Breast epithelium (tissue), 4 donors: ENCODE measurements at regions not wholly inside any gene's neighbourhood (a gene's known extent, or its start where the extent isn't known, plus 50 kb on each side); places are given as distances from the start of the nearest gene placed in this dataset.

Source experiments
- DNase-seq, 2 donors: peaks; one replicate each; pipeline ENCODE4 v3.0.0-alpha.2; 2019; ENCODE audit warnings: low spot score in 2 of 2
- H3K27ac ChIP-seq, 2 donors: fragments of 200-600 bp; sonication (generic) in 1 of 2; one replicate each; pipeline ENCODE4 v1.5.1; 2016 to 2019; ENCODE audit warnings: mild to moderate bottlenecking in 1 of 2
- H3K27me3 ChIP-seq, 2 donors: fragments of 200-600 bp; sonication (generic) in 1 of 2; one replicate each; pipeline versions ENCODE4 v1.5.1 to v1.6.0; 2017 to 2019; ENCODE audit warnings: control low read depth in 1 of 2, mild to moderate bottlenecking in 1 of 2
- H3K36me3 ChIP-seq: fragments of 200-600 bp; one replicate; pipeline ENCODE4 v1.5.1; 2019
- H3K4me1 ChIP-seq, 2 donors: fragments of 200-600 bp; sonication (generic); one replicate each; pipeline ENCODE4 v1.5.1; 2016 to 2019; ENCODE audit warnings: control low read depth in 1 of 2
- H3K4me3 ChIP-seq, 3 donors: fragments of 200-600 bp; sonication (generic); 1 replicate in 2 of 3; 2 replicates in 1 of 3; pipeline ENCODE4 v1.5.1; 2016 to 2019; ENCODE audit warnings: mild to moderate bottlenecking in 3 of 3, moderate library complexity in 2 of 3
- H3K9me3 ChIP-seq, 2 donors: fragments of 200-600 bp; sonication (generic) in 1 of 2; one replicate each; pipeline ENCODE4 v1.5.1; 2016 to 2019; ENCODE audit warnings: control low read depth in 1 of 2
- CTCF ChIP-seq, 3 donors: fragments of 450-650 bp; IDR thresholded peaks; one replicate each; pipeline ENCODE4 v1.5.1; 2016 to 2017; ENCODE audit warnings: antibody characterized with exemption in 3 of 3, mild to moderate bottlenecking in 3 of 3, moderate library complexity in 3 of 3
- POLR2A ChIP-seq: fragments of 450-650 bp; IDR thresholded peaks from one replicate; pipeline ENCODE4 v1.6.1; 2016; ENCODE audit warnings: antibody characterized with exemption, mild to moderate bottlenecking, moderate library complexity
- POLR2AphosphoS5 ChIP-seq, 3 donors: sonication (generic); formaldehyde crosslinking; IDR thresholded peaks; one replicate each; pipeline ENCODE4 v1.6.1; 2017; ENCODE audit warnings: antibody characterized with exemption in 3 of 3
- intact Hi-C: fragments of 100-400 bp; cut with DNase I; formaldehyde crosslinking; loops from one replicate; pipeline ENCODE4 v1.15.1; 2023; ENCODE audit warnings: low total_unique reads

- no peak overlapping the region for H3K27ac ChIP-seq
- no peaks in the 10 kb centered on the region for H3K27me3 ChIP-seq
- H3K36me3 ChIP-seq: no peaks in the 10 kb centered on the region
- TF ChIP-seq POLR2A (no peak), CTCF (IDR thresholded peaks at IDR 0.05) (no peak), POLR2AphosphoS5 (IDR thresholded peaks at IDR 0.05) (no peak)
- no peak overlapping the region for H3K4me3 ChIP-seq
- intact Hi-C loops: no loop called here
- no peaks in the 10 kb centered on the region for H3K4me1 ChIP-seq
- no peak for DNase-seq
- no peaks in the 10 kb centered on the region for H3K9me3 ChIP-seq
Observed at GRCh38 chr10:4736183-4736582, 89.8 kb upstream of the AKR1E2 start.

GRCh38 chr10:4733843-4734224 is 92.2 kb upstream of the AKR1E2 start:
- H3K4me1 ChIP-seq: no peaks in the 10 kb centered on the region
- no peak for DNase-seq
- TF ChIP-seq POLR2AphosphoS5 (IDR thresholded peaks at IDR 0.05) (no peak), POLR2A (no peak)

GRCh38 chr10:4733150-4733842 is 92.7 kb upstream of the AKR1E2 start:
- Histone ChIP-seq H3K27ac (peak overlapping the region; percentile 75 to 86), H3K4me3 (no peak overlapping the region), H3K4me1 (no peaks in the 10 kb centered on the region), H3K9me3 (no peaks in the 10 kb centered on the region), H3K36me3 (no peaks in the 10 kb centered on the region), H3K27me3 (no peaks in the 10 kb centered on the region)
- intact Hi-C loops: no loop called here
- peak; percentile 71 to 86 for DNase-seq
- no peak for TF ChIP-seq CTCF (IDR thresholded peaks at IDR 0.05)
- no peak for TF ChIP-seq POLR2A
- peak in 1 of 3 donors; percentile 64 for TF ChIP-seq POLR2AphosphoS5 (IDR thresholded peaks at IDR 0.05)

More at GRCh38 chr10:4733843-4734224, 92.2 kb upstream of the AKR1E2 start:
- no peaks in the 10 kb centered on the region for H3K9me3 ChIP-seq
- H3K27ac ChIP-seq: peak overlapping the region; percentile 75 to 86
- no peak overlapping the region for H3K4me3 ChIP-seq
- intact Hi-C loops: no loop called here
- no peaks in the 10 kb centered on the region for H3K36me3 ChIP-seq
- H3K27me3 ChIP-seq: no peaks in the 10 kb centered on the region

- intact Hi-C loops: no loop called here
- TF ChIP-seq POLR2A: no peak
- no peaks in the 10 kb centered on the region for H3K4me1 ChIP-seq
- H3K4me3 ChIP-seq: no peak overlapping the region
- H3K9me3 ChIP-seq: no peaks in the 10 kb centered on the region
- H3K27ac ChIP-seq: no peak overlapping the region
- H3K27me3 ChIP-seq: no peaks in the 10 kb centered on the region
- no peak for DNase-seq
- no peaks in the 10 kb centered on the region for H3K36me3 ChIP-seq
Observed at GRCh38 chr10:4730998-4731397, 95.0 kb upstream of the AKR1E2 start.

- H3K4me1 ChIP-seq: no peaks in the 10 kb centered on the region
- no peak overlapping the region for H3K27ac ChIP-seq
- no peak overlapping the region for H3K4me3 ChIP-seq
- TF ChIP-seq POLR2A: no peak
- TF ChIP-seq CTCF (IDR thresholded peaks at IDR 0.05): no peak
- no peak for TF ChIP-seq POLR2AphosphoS5 (IDR thresholded peaks at IDR 0.05)
- DNase-seq: no peak
- H3K9me3 ChIP-seq: no peaks in the 10 kb centered on the region
- no peaks in the 10 kb centered on the region for H3K27me3 ChIP-seq
- intact Hi-C loops: no loop called here
- no peaks in the 10 kb centered on the region for H3K36me3 ChIP-seq
Observed at GRCh38 chr10:4725917-4726606, 99.9 kb upstream of the AKR1E2 start.

GRCh38 chr10:4723860-4724259 is 102.1 kb upstream of the AKR1E2 start:
- intact Hi-C loops: no loop called here
- no peak overlapping the region for H3K27ac ChIP-seq
- H3K4me3 ChIP-seq: no peak overlapping the region
- no peaks in the 10 kb centered on the region for H3K9me3 ChIP-seq
- no peaks in the 10 kb centered on the region for H3K4me1 ChIP-seq
- H3K27me3 ChIP-seq: no peaks in the 10 kb centered on the region
- DNase-seq: no peak
- H3K36me3 ChIP-seq: no peaks in the 10 kb centered on the region
- TF ChIP-seq POLR2AphosphoS5 (IDR thresholded peaks at IDR 0.05) (no peak), POLR2A (no peak), CTCF (IDR thresholded peaks at IDR 0.05) (no peak)
